Ovary (tissue), 7 donors: ENCODE measurements at regions not wholly inside any gene's neighbourhood (a gene's known extent, or its start where the extent isn't known, plus 50 kb on each side); places are given as distances from the start of the nearest gene placed in this dataset.

Source experiments
- DNase-seq, 5 donors: peaks; one replicate each; pipeline ENCODE4 v3.0.0-alpha.2; 2019 to 2020
- H3K27ac ChIP-seq, 2 donors: fragments of 200-600 bp; one replicate each; pipeline versions ENCODE4 v1.5.1 to v1.8.0; 2019 to 2022
- H3K27me3 ChIP-seq: fragments of 200-600 bp; one replicate; pipeline ENCODE4 v1.8.0; 2022
- H3K36me3 ChIP-seq: fragments of 200-600 bp; sonication (generic); one replicate; pipeline ENCODE4 v1.5.1; 2019
- H3K4me1 ChIP-seq: one replicate; pipeline ENCODE4 v1.8.1; 2013; ENCODE audit warnings: mild to moderate bottlenecking, moderate library complexity; ENCODE audit not compliant: insufficient read depth
- H3K4me3 ChIP-seq: fragments of 200-600 bp; sonication (generic); one replicate; pipeline ENCODE4 v1.5.1; 2017
- H3K9me3 ChIP-seq, 2 donors: fragments of 200-600 bp in 1 of 2; sonication (generic) in 1 of 2; one replicate each; pipeline versions ENCODE4 v1.5.1 to v1.8.1; 2013 to 2019; ENCODE audit warnings: mild to moderate bottlenecking in 1 of 2, moderate library complexity in 1 of 2
- EP300 ChIP-seq: sonication (generic); formaldehyde crosslinking; IDR thresholded peaks from one replicate; pipeline ENCODE4 v1.6.1; 2017; ENCODE audit warnings: antibody characterized with exemption
- POLR2A ChIP-seq: fragments of 450-650 bp; IDR thresholded peaks from one replicate; pipeline ENCODE4 v1.6.1; 2017; ENCODE audit warnings: antibody characterized with exemption, mild to moderate bottlenecking, moderate library complexity
- whole genome bisulfite sequencing, 3 donors: extraction: QIAGEN DNeasy Blood & Tissue Kit in 1 of 3; methylation state at CpG; one replicate each; pipeline versions ENCODE4 v1.1.5 to v1.1.7; 2013 to 2017; 5-methylcytosine and 5-hydroxymethylcytosine counted together
- intact Hi-C, 4 donors: fragments of 100-400 bp; cut with DNase I; formaldehyde crosslinking; loops; one replicate each; pipeline versions ENCODE4 v1.11.0 to v1.15.1; 2022 to 2023
- TF ChIP-seq, protein P1 (sequence below), 3 donors: fragments of 450-650 bp in 2 of 3; fragments of 200-600 bp in 1 of 3; IDR thresholded peaks; one replicate each; pipeline versions ENCODE4 v1.5.1 to v1.8.0; 2016 to 2022; ENCODE audit warnings: antibody characterized with exemption in 3 of 3, mild to moderate bottlenecking in 1 of 3
- donor health status: DM: no; HTN: no; CAD: no; lungs with moderate emphysema.
- donor health status: DM: no; HTN: no; CAD: no.
- donor health status: Bipolar disorder and iron deficiency.
- donor health status: DM: no; HTN: no; CAD: no.
- donor health status: DM: yes; HTN: yes; CAD: no.

DNA sequence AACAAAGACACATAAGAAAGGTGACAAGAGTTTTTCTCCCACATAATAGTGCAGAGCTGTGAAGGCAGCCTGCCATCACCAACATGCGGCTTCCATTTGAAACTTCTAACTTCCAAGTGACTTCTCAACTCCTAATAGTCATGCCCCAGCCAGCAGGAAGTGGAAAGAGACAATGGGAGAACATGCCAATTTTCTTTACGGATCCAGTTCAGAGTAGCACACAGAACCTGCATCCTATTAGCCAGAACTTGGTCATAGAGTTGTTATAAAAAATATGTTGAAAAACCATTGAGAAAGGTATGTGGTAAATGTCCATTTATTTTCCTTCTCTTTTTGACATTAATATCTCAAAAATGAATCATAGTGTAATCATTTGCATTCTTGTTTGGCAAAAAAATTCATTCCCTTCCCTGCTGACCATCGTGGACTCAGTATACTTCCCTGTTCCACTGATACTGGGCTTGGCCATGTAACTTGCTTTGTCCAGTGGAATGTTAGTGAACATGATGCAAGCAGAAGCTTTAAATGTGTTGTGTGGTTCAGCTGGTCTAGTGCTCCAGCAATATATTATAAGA is 197.4 kb downstream of the SEC16B start:
- H3K4me1 ChIP-seq = no peaks in the 10 kb centered on the region
- TF ChIP-seq, protein P1, sequence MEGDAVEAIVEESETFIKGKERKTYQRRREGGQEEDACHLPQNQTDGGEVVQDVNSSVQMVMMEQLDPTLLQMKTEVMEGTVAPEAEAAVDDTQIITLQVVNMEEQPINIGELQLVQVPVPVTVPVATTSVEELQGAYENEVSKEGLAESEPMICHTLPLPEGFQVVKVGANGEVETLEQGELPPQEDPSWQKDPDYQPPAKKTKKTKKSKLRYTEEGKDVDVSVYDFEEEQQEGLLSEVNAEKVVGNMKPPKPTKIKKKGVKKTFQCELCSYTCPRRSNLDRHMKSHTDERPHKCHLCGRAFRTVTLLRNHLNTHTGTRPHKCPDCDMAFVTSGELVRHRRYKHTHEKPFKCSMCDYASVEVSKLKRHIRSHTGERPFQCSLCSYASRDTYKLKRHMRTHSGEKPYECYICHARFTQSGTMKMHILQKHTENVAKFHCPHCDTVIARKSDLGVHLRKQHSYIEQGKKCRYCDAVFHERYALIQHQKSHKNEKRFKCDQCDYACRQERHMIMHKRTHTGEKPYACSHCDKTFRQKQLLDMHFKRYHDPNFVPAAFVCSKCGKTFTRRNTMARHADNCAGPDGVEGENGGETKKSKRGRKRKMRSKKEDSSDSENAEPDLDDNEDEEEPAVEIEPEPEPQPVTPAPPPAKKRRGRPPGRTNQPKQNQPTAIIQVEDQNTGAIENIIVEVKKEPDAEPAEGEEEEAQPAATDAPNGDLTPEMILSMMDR (IDR thresholded peaks at IDR 0.05) = no peak
- TF ChIP-seq POLR2A = no peak
- no peaks in the 10 kb centered on the region for H3K27me3 ChIP-seq
- no peak for DNase-seq
- H3K9me3 ChIP-seq = no peaks in the 10 kb centered on the region
- no peak overlapping the region for H3K4me3 ChIP-seq
- no peaks in the 10 kb centered on the region for H3K36me3 ChIP-seq
- WGBS, 3 donors = 76 to 83% (median 82%) methylated on average over 3 of the region's 3 CpGs
- intact Hi-C loops = no loop called here
- no peak overlapping the region for H3K27ac ChIP-seq

DNA sequence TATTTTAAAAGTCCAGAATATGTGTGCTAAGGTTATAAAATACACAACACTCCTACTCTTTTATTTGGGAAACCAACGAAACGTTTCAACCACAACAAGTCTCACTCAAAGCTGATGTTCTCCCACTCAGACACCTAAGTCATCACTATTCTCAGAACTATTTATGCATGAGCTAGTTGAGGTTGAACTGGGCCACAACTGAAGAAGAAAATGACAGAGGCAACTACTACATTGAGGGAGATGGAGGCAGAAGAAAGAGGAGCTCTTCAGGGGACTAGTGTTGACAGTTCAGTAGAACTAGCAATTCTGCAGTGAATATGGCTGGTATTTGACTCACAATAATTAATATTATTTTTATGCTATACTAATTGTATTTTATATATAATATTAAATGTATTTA is 198.2 kb downstream of the SEC16B start:
- Histone ChIP-seq H3K4me3 (no peak overlapping the region), H3K4me1 (no peaks in the 10 kb centered on the region), H3K27me3 (no peaks in the 10 kb centered on the region), H3K36me3 (no peaks in the 10 kb centered on the region), H3K9me3 (no peaks in the 10 kb centered on the region), H3K27ac (no peak overlapping the region)
- TF ChIP-seq, protein P1 (IDR thresholded peaks at IDR 0.05) = no peak
- TF ChIP-seq EP300 (no peak), POLR2A (no peak)
- intact Hi-C loops = no loop called here
- DNase-seq = no peak
- whole genome bisulfite sequencing, 3 donors = 30 to 53% (median 34%) methylated on average over 2 of the region's 2 CpGs

DNA sequence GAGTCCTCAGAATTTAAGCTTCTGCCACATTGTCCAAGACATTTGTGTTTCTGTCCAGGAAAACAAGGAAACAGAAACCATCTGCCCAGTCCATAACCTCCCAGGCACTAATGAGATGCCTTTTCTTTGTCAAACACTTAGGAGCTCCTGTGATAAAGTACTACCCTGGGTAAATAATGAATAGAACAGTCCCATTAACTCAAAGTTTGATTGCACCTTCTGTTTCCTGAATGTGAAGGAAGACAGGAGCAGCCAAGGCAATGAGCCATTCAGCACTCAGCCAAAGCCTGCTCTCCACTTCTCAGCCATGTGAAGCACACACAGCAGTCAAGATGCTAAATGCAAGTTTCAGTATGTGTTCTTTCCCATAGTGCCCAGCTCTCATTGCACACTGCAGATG is 199.8 kb downstream of the SEC16B start:
- Histone ChIP-seq H3K36me3 (no peaks in the 10 kb centered on the region), H3K4me3 (no peak overlapping the region), H3K4me1 (no peaks in the 10 kb centered on the region), H3K27ac (no peak overlapping the region), H3K9me3 (no peaks in the 10 kb centered on the region), H3K27me3 (no peaks in the 10 kb centered on the region)
- intact Hi-C loops = no loop called here
- no peak for TF ChIP-seq EP300
- TF ChIP-seq, protein P1 (IDR thresholded peaks at IDR 0.05) = no peak
- no peak for TF ChIP-seq POLR2A
- DNase-seq = no peak

DNA sequence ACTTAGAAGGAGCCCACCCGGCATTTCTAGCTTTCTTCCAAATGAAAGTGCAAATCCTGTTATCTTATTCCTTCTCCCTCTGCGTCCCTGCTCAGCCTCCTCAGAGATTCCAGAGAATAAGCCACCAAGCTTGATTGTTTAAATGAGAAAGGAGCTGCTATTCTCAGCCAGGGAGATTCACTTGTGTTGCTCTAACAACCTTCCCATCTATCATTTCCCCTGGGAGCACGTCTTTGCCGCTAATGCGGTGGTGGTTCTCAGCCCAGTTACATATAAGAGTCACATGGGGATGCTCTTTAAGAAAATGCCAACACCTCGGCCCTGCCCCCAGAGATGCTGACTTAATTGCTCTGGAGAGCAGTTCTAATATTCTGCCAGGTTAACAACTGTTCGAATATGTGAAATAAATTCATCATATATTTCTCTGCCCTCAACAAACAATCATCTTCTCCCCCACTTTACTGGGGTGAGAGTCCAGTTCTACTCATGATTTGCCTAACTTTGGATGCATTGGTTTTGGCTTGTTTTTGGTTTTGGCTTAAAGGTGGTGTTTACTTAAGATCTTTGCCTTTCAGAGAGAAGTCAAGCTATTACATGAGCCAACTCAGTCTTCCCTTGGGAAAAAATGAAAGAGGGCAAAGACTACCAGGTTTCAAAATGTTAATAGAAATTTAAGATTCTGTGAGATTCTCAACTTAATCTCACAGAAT is 213.9 kb downstream of the SEC16B start:
- no peaks in the 10 kb centered on the region for H3K27me3 ChIP-seq
- H3K4me1 ChIP-seq = no peaks in the 10 kb centered on the region
- no peaks in the 10 kb centered on the region for H3K36me3 ChIP-seq
- no peak overlapping the region for H3K4me3 ChIP-seq
- intact Hi-C loops = no loop called here
- WGBS, 3 donors = 65 to 78% (median 73%) methylated on average over 7 of the region's 7 CpGs
- no peaks in the 10 kb centered on the region for H3K9me3 ChIP-seq
- no peak for DNase-seq
- H3K27ac ChIP-seq = no peak overlapping the region
- TF ChIP-seq POLR2A = no peak
- TF ChIP-seq EP300 = no peak
- TF ChIP-seq, protein P1 (IDR thresholded peaks at IDR 0.05) = no peak
